AG04450 (cell line): ENCODE measurements at regions not wholly inside any gene's neighbourhood (a gene's known extent, or its start where the extent isn't known, plus 50 kb on each side); places are given as distances from the start of the nearest gene placed in this dataset.
"Not testable (repeated sequence)": the region's sequence is repeated elsewhere in the genome, so short reads cannot be mapped to it uniquely, and the experiment has no call there.

Experiments
- CTCF ChIA-PET: fragments of 300-600, 350-600 bp; formaldehyde crosslinking; extraction: SDS; loops from one replicate; lab custom pipeline; 2022; ENCODE audit warnings: antibody characterized with exemption, inconsistent platforms; lab: Charles Lee
- POLR2A ChIA-PET: fragments of 350-600 bp; formaldehyde crosslinking; extraction: SDS; loops from one replicate; lab custom pipeline; 2021; ENCODE audit warnings: antibody characterized with exemption, inconsistent platforms; lab: Yijun Ruan, JAX
- DNase-seq: peaks from one replicate; pipeline ENCODE4 v3.0.0-alpha.2; 2011; ENCODE audit warnings: low read depth, low spot score
- H3K27ac ChIP-seq: one replicate; pipeline ENCODE4 v1.5.1; 2012; ENCODE audit warnings: low read depth, low read length, control low read depth
- H3K27me3 ChIP-seq: one replicate; pipeline ENCODE4 v1.6.0; 2012; ENCODE audit warnings: low read length; ENCODE audit not compliant: control insufficient read depth, insufficient read depth
- H3K4me3 ChIP-seq: 2 replicates; pipeline ENCODE4 v1.5.1; 2011; ENCODE audit warnings: mild to moderate bottlenecking, low read depth, low read length, control low read depth
- H3K9me3 ChIP-seq: 2 replicates; pipeline ENCODE4 v1.5.1; 2012; ENCODE audit warnings: low read length; ENCODE audit not compliant: control insufficient read depth, insufficient read depth
- TF ChIP-seq, protein P1 (sequence below): IDR thresholded peaks from 2 replicates; pipeline ENCODE4 v1.5.1; 2011; ENCODE audit warnings: low read depth, low read length, control low read depth, inconsistent platforms

DNA sequence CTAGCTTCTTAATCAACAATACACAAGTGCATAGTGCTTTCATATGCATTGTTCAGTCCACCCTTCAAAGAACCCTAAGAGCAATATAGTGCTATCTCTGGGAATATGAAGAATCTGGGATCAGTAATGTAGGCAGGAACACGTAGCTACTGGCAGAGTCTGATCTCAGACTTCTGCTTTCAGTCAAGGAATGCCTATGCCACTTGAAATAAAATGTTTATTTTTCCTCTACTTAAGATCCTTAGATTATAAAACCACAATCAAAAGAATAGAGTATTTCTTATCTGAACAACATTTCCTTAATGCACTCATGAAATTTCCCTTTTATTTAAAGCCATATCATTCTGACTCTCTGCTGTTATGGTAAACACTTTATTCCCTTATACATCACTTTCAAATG lies 1407.8 kb upstream of the C9orf72 start:
- no peaks in the 10 kb centered on the region for H3K9me3 ChIP-seq
- ChIA-PET CTCF (no interaction called here), POLR2A (no interaction called here)
- H3K4me3 ChIP-seq = no peak overlapping the region
- no peaks in the 10 kb centered on the region for H3K27me3 ChIP-seq
- no peak for DNase-seq
- no peak overlapping the region for H3K27ac ChIP-seq
- TF ChIP-seq, protein P1, sequence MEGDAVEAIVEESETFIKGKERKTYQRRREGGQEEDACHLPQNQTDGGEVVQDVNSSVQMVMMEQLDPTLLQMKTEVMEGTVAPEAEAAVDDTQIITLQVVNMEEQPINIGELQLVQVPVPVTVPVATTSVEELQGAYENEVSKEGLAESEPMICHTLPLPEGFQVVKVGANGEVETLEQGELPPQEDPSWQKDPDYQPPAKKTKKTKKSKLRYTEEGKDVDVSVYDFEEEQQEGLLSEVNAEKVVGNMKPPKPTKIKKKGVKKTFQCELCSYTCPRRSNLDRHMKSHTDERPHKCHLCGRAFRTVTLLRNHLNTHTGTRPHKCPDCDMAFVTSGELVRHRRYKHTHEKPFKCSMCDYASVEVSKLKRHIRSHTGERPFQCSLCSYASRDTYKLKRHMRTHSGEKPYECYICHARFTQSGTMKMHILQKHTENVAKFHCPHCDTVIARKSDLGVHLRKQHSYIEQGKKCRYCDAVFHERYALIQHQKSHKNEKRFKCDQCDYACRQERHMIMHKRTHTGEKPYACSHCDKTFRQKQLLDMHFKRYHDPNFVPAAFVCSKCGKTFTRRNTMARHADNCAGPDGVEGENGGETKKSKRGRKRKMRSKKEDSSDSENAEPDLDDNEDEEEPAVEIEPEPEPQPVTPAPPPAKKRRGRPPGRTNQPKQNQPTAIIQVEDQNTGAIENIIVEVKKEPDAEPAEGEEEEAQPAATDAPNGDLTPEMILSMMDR = no peak

DNA sequence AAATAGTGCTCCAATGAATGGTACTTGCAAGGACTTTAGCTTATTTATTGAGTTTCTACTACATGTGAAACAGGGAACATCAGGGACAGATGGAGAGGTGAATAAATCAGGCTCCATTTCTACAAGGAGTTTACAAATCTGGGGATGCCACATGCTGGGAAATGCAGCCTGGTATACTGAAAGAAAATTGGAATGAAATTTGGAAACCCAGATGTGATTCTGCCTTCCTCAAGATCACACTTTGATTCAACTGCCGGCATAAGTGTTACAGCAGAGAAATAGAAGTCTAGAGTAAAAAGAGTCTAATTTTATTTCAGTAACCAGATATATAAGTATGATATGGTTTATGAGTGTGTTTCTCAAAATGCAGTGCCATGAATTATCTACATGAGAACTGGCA lies 1408.4 kb upstream of the C9orf72 start:
- TF ChIP-seq, protein P1 = no peak
- CTCF ChIA-PET = no interaction called here
- no peaks in the 10 kb centered on the region for H3K27me3 ChIP-seq
- no peaks in the 10 kb centered on the region for H3K9me3 ChIP-seq
- no peak overlapping the region for H3K4me3 ChIP-seq
- DNase-seq = no peak
- no peak overlapping the region for H3K27ac ChIP-seq
- POLR2A ChIA-PET = no interaction called here

DNA sequence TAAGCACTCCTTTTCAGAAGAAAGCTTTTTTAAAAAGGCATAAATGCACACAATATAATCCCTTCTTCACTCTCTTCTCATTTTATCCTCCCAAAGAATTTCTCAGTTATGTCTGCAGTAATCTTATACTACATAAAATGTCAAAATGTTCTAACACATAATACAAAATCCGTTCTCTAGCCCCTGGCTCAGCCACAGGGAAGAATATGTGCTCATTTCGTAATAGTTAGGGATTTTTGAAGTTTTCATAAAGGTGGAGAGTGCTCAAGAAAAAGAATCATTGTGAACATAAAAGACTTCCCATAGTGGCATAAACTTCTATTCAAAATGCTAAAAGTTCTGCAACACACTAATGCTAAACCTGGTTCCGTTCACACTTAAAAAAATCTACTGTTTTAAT lies 1410.7 kb upstream of the C9orf72 start:
- H3K27ac ChIP-seq = no peak overlapping the region
- ChIA-PET POLR2A (no interaction called here), CTCF (no interaction called here)
- no peaks in the 10 kb centered on the region for H3K27me3 ChIP-seq
- DNase-seq = no peak
- H3K4me3 ChIP-seq = no peak overlapping the region
- TF ChIP-seq, protein P1 = no peak
- H3K9me3 ChIP-seq = no peaks in the 10 kb centered on the region

DNA sequence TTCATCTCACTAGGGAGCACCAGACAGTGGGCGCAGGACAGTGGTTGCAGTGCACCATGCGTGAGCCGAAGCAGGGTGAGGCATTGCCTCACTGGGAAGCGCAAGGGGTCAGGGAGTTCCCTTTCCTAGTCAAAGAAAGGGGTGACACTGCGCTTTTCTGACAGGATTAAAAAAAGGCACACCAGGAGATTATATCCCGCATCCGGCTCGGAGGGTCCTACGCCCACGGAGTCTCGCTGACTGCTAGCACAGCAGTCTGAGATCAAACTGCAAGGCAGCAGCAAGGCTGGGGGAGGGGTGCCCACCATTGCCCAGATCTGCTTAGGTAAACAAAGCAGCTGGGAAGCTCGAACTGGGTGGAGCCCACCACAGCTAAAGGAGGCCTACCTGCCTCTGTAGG lies 1416.7 kb upstream of the C9orf72 start:
- H3K9me3 ChIP-seq, H3K27me3 ChIP-seq, DNase-seq, H3K4me3 ChIP-seq, POLR2A ChIA-PET, H3K27ac ChIP-seq, CTCF ChIA-PET: not testable (repeated sequence)

DNA sequence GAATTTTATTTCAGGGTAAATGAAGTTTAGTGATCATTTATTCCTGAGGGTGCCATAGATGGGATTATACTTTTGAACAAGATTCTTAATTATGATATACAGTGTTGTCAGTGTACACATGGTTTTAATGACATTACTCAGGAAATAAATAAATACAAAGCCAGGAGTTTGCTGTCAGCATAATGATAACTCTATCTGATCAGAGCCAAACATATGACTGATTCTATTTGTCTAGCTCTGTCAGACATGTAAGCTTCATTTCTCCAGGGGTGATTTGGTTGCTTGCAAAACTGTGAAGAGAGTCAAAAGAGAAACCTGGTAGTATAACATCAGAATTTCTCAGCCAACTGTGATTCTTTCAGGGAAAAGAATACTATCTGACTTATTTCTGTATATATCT lies 1425.8 kb upstream of the C9orf72 start:
- TF ChIP-seq, protein P1 = no peak
- ChIA-PET CTCF (no interaction called here), POLR2A (no interaction called here)
- H3K27ac ChIP-seq = no peak overlapping the region
- H3K4me3 ChIP-seq = no peak overlapping the region
- DNase-seq = no peak
- H3K9me3 ChIP-seq = no peaks in the 10 kb centered on the region
- H3K27me3 ChIP-seq = no peaks in the 10 kb centered on the region

DNA sequence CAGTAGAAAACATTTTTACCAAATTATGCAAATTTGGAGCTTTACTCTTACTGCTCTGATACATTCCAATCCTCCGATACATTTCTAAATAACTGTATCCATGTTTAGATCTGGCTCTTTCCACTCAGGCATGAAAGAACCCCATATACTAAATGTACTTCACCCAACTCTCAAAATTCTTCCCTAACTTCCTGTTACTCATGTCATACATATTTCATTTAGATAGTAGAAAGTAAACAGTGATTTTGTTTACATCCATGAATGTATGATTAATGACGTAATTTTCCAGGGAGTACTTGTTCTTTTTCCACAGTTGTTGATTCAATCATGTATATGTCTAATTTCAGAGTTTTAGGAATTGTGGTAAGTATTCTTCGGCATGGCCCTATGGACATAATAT lies 1426.5 kb upstream of the C9orf72 start:
- ChIA-PET POLR2A (no interaction called here), CTCF (no interaction called here)
- no peak for DNase-seq

More for the DNA sequence above, 1426.5 kb upstream of the C9orf72 start:
- Histone ChIP-seq H3K27me3 (no peaks in the 10 kb centered on the region), H3K27ac (no peak overlapping the region), H3K9me3 (no peaks in the 10 kb centered on the region), H3K4me3 (no peak overlapping the region)
- TF ChIP-seq, protein P1 = no peak
